GM12892 (cell line): ENCODE measurements at regions not wholly inside any gene's neighbourhood (a gene's known extent, or its start where the extent isn't known, plus 50 kb on each side); places are given as distances from the start of the nearest gene placed in this dataset.

Experiments used
- DNase-seq: peaks from one replicate; pipeline ENCODE4 v3.0.0; 2011; ENCODE audit not compliant: insufficient read length
- FAIRE-seq: peaks from 2 replicates; lab custom pipeline; 2011; peaks lifted over from hg19 to GRCh38; lab: Jason Lieb, UNC
- POLR2A ChIP-seq: IDR thresholded peaks from 2 replicates; pipeline ENCODE4 v1.6.1; 2011; ENCODE audit warnings: low read depth, low read length, control low read depth
- POLR2AphosphoS5 ChIP-seq: IDR thresholded peaks from 2 replicates; pipeline ENCODE4 v1.6.1; 2011; ENCODE audit warnings: low read depth, low read length, control low read depth
- TAF1 ChIP-seq: IDR thresholded peaks from 2 replicates; pipeline ENCODE4 v1.6.1; 2011; ENCODE audit warnings: low read depth, mild to moderate bottlenecking, control low read depth, low read length, borderline replicate concordance

DNA sequence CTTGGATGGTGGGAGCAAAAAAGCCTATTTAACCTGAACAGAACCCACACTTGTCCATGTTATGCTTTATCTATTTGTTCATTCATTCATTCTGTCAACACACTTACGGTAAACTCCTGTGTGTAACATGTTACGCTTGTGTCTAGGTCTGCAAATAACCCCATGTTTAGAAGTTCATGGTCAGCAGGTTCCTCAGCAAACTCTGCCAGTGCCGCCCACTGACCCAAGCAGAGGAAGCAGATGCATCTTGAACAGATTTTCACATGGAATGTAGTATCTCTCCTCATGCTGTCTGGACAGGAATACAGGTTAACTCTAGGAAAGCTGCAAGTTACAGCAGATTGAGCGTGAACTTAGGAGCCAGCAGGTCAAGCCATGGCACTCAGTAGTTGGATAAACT is 213.7 kb upstream of the COPS8 start:
- TF ChIP-seq POLR2AphosphoS5 (no peak), POLR2A (no peak), TAF1 (no peak)
- FAIRE-seq = no peak
- DNase-seq = no peak

DNA sequence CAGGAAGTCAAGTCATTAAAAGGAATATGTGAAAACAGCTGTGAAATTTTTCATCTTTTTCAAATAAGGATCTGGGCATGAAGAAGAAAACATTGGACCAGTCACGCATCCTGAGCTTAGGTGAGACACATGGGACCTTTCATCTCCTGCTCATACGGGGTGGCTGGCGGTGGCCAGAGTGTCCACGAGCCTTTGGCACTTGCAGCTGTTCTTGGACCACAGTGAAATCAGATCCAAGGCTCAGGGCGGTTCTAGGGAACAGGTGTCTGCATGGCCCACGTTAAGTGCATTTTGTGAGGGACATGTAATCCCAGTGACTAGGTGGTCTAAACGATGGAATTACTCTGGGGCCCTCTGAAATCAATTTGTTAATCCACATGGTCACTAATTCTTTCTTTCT is 212.7 kb upstream of the COPS8 start:
- no peak for FAIRE-seq
- TF ChIP-seq TAF1 = no peak
- no peak for TF ChIP-seq POLR2AphosphoS5
- no peak for TF ChIP-seq POLR2A
- DNase-seq = no peak

DNA sequence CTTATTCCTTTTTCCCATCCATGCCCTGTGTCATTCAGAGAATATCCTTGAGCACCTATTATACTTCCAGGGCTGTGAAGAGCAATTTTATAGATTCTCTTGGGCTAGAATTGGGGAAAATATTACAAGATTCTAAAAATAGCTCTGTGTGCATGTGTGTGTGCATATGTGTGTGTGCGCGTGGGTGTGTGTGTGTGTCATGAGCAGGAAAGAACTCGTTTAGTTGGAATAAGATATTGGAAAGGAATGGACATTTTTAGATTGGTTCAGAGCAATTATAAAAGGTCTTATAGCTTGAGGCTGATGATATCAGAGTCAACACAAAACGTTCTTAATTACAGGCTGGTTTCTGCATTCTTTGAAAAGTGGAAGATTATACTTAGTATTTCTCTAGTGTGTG is 212.1 kb upstream of the COPS8 start:
- TF ChIP-seq POLR2AphosphoS5 = no peak
- TF ChIP-seq TAF1 = no peak
- DNase-seq = no peak
- no peak for FAIRE-seq

DNA sequence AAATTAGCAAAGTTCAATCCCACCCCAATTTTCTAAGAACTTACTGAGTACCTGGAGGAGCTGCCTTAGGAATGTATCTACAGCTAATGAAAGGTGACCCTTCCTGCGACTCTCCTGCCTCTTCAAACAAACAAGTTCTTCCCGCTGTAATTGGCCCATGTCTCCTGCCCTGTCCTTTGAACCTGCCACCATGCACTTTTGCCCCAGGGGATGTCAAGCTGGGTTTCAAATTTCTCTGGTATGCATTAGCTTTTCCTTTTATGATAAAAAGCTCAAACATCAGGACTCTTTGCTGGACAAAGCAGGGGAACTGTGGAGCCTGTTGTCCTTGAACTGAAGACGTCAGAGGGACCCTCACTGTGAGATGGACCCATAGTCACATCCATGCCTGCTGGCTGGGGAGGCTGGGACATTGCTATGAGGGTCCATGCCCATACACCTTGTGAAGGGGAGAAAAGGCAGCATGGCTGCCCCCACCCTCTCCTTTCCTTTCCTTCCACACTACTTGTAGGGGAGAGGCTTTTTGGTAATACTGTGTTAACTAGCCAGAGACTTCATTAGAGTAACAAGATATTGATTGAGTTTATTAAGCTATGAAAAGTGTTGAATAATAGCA is 210.7 kb upstream of the COPS8 start:
- no peak for FAIRE-seq
- no peak for DNase-seq
- TF ChIP-seq POLR2AphosphoS5 = no peak
- no peak for TF ChIP-seq TAF1
- TF ChIP-seq POLR2A = no peak

DNA sequence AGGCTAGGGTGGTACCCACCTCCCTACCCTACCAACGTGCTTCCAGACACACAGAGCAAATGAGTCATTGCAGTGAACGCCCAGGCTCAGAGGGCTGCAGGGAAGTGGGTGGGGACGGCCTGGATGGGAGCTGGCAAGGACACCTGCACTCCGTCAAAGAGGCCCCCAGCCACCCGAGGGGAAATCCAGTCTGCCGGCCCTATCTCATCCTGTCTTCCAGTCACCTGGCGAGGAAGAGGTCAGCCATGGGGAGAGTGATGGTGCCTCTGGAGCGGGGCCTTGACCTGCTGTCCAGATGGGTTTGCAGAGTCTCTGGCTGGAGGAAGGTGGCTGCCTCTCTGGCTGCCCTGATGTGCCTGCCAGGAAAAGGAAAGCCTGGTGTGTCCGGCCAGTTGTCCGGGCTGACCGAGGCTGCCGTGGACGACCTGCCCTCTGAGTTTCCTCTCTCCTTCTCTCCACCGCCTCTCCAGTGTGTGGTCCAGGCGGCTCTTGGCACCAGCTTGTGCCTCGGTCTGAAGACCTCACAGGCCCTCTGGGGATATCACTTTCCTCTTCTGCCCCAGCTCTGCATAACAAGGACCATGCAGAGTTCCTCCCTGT is 209.7 kb upstream of the COPS8 start:
- DNase-seq (no peak), FAIRE-seq (no peak)
- TF ChIP-seq TAF1 (no peak), POLR2A (no peak), POLR2AphosphoS5 (no peak)

DNA sequence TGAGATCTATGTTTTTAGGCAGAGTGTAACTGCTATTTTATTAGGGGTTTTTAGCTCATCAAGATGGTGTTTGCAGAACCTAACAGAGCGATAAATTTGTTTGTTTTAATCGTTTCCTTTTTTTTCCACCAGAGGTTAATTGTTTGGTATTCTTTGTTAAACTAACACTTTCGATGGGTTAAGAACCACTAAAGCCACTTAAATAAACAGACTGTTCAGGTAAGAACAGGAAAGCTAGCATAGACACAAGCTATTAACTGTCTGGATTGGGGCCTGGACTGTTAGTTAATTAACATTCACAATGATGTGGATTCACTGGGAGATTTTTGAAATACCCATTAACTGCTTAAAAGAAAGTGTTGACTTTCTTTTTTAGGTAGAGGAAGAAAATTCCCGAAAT is 209.0 kb upstream of the COPS8 start:
- no peak for TF ChIP-seq TAF1
- no peak for DNase-seq
- no peak for FAIRE-seq

DNA sequence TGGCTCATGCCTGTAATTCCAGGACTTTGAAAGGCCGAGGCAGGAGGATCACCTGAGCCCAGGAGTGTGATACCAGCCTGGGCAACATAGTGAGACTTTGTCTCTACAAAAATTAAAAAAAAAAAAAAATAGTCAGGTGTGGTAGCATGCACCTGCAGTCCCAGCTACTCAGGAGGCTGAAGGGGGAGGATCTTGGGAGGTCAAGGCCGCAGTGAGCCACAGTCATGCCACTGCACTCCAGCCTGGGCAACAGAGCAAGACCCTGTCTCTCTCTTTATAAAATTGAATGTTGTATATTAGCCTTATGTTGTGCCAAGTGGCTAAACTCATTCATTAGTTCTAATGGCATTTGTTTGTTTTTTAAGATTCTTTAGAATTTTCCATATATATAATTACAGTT is 207.7 kb upstream of the COPS8 start:
- FAIRE-seq (no peak), DNase-seq (no peak)
- TF ChIP-seq TAF1 = no peak
- TF ChIP-seq POLR2AphosphoS5 = no peak
- no peak for TF ChIP-seq POLR2A

DNA sequence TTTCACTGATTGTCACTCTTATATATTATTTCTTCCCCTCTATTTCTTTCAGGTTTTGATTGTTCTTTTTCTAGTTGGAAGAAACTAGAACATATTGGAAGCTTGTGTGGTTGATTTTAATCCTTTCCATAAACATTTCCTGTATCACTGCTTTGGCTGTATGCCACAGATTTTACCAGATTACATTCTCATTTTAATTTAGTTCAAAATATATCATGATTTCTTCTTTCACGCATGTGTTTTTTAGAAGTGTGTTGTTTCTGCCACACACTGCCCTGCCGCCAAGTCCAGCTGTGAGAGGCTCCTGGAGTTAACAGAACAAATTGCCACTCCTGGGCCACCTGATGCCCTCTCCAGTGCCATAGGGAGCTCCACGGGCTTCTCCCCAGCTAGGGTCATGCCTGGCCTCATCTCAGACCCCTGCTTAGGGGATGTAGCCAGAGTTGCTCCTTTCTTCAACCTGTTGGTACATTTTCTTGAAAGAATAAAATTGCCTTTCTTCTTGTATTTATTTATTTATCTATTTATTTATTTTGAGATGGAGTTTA is 206.2 kb upstream of the COPS8 start:
- FAIRE-seq = no peak

DNA sequence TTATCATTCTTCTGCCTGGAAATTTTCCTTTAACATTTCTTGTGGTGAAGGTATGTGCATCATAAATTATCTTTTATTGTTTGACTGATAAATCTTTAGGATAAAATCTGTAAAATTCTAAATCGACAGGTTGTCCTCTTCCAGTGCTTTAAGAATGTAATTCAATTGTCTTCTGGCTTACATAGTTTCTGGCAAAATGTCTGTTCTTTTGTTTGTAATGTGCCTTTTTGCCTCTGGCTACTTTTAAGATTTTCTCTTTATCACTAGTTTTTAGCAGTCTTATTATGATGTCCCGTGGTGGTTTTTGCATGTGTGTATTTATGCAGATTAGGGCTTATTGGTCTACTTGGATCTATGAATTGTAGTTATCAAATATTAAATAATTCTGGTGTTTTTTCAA is 203.6 kb upstream of the COPS8 start:
- no peak for FAIRE-seq
- TF ChIP-seq POLR2A (no peak), TAF1 (no peak), POLR2AphosphoS5 (no peak)
- DNase-seq = no peak

More for the DNA sequence above, 206.2 kb upstream of the COPS8 start:
- TF ChIP-seq TAF1 (no peak), POLR2A (no peak), POLR2AphosphoS5 (no peak)
- no peak for DNase-seq

DNA sequence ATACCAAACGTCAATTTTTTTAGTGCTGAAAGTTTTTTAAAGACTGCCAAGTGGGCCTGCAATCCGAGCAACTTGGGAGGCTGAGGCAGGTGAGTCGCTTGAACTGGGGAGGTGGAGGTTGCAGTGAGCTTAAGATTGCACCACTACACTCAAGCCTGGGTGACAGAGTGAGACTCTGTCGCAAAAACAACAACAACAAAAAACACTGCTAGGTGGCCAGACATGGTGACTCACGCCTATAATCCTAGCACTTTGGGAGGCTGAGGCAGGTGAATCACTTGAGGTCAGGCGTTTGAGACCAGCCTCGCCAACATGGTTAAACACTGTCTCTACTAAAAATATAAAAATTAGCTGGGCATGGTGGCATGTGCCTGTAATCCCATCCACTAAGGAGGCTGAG is 202.8 kb upstream of the COPS8 start:
- DNase-seq = no peak
- no peak for FAIRE-seq
- no peak for TF ChIP-seq TAF1

DNA sequence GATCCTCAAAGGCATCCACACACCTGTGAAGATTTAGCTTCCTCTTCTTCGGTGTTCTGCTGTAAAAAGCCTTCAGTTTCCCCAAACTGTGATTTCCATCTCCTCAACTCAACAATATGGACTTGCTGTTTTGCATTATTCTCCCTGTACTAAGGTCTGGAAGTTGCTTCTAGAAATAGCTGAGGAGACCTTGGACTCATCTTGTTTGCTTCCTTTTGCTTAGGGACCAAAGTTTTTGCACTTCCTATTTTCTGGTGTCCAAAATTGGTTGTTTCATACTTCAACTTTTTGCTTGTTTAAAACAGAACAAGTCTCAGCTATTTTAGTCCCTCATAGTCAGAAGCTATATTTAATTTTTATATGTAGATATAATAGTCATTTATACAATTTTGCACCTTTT is 201.9 kb upstream of the COPS8 start:
- FAIRE-seq = no peak
- no peak for TF ChIP-seq POLR2AphosphoS5
- TF ChIP-seq POLR2A = no peak
- no peak for TF ChIP-seq TAF1
- no peak for DNase-seq

DNA sequence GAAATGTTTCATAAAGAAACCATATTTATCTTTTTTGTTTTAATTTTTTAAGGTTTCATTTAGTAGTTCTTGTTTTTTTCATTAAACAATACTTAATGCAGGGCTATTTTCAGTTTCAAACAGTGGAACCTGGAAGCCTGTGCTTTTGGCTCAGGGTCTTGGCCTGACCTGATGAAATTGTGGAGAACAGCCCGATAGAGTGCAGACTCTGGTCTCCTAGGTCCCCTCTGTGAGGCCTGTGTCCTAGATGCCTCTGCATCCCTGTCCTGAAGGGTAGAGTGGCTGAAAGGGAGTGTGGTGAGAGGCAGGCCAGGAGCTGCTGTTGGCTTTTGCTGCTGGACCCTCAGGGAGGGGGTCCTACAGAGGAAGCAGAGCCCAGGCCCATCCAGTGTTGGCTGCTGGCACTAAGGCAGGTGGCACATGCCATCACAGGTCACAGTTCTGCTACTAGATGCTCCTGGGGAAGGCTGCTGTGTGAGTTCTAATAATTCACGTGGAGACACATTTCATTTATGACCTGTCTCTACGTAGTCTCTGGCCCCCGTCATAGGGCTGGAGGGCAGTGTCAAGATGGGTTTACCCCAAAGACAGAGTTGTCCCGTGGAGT is 201.0 kb upstream of the COPS8 start:
- TF ChIP-seq POLR2AphosphoS5 = no peak
- TF ChIP-seq POLR2A = no peak
- no peak for TF ChIP-seq TAF1
- DNase-seq (no peak), FAIRE-seq (no peak)
